Omental fat pad (tissue), 3 donors: ENCODE measurements at regions not wholly inside any gene's neighbourhood (a gene's known extent, or its start where the extent isn't known, plus 50 kb on each side); places are given as distances from the start of the nearest gene placed in this dataset.

ENCODE experiments used
- ATAC-seq: fragments of 150-250 bp; one replicate; pipeline ENCODE4 v1.9.1; 2016; ENCODE audit warnings: mild to moderate bottlenecking, moderate library complexity; ENCODE audit not compliant: low FRiP score
- DNase-seq: peaks from one replicate; pipeline ENCODE4 v3.0.0-alpha.2; 2019; ENCODE audit warnings: low spot score
- CTCF ChIP-seq, 3 donors: fragments of 450-650 bp; IDR thresholded peaks; one replicate each; pipeline ENCODE4 v1.5.1; 2016 to 2017; ENCODE audit warnings: antibody characterized with exemption in 3 of 3, mild to moderate bottlenecking in 3 of 3, moderate library complexity in 2 of 3

DNA sequence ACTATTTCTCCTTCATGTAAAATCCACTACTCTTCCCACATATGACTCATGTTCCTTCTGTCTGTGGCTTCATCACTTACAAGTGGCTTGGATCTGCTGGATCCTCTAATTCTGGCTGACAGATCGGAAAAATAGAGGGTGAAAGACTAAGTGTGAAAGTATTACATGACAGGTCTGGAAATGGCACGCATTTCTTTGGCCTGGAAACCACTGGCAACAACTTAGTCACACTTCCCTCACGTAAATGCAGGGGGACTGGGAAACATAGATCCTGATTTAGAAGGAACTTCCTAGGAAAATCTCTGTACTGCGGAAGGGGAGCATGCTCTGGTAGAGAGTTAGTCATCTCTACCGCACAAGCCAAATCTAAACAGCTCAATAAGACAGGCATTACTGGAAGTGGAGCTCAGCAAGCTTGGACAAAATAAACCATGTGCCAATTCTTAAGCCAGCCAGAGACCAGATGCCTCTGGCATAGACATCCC lies 305.4 kb upstream of the PTBP2 start:
- ATAC-seq (peak; percentile 81), DNase-seq (no peak)
- no peak for TF ChIP-seq CTCF (IDR thresholded peaks at IDR 0.05)

DNA sequence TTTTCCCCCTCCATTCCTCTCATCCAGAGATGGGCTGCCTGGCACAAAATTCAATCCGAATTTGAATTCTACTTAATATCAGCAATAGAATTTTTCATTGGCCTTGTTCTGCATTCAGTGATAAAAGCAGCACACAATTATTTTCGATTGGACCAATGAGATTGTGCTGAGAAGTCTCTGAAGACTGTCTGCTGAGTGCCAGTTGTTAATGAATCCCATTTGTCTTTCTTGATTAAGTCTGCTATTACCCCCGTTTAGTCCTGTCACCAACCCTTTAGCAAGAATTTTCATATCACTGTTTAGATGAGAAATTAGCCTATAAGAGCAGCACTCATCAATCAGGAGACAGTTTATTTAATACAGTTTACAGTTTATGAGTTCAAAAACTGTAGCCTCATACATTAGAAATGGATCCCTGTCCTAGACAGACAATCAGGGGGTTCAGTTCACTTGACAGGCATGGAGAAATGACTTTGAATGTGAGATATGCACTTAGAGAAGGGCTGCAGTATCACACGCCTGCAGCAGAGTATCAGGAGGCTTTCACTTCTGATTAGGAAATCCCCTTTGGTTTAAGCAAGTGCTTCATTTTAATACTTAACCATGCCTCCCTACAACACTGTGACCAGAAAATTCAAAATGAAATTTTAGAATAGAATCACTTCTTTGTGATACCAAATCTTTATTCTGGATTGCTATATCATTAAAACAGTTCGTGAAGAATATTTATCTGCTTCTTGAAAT lies 304.7 kb upstream of the PTBP2 start:
- no peak for ATAC-seq
- TF ChIP-seq CTCF (IDR thresholded peaks at IDR 0.05): no peak
- no peak for DNase-seq

- ATAC-seq: no peak
- no peak for DNase-seq
- no peak for TF ChIP-seq CTCF (IDR thresholded peaks at IDR 0.05)
Measured at GRCh38 chr1:96418969-96419368, 302.6 kb upstream of the PTBP2 start.

DNA sequence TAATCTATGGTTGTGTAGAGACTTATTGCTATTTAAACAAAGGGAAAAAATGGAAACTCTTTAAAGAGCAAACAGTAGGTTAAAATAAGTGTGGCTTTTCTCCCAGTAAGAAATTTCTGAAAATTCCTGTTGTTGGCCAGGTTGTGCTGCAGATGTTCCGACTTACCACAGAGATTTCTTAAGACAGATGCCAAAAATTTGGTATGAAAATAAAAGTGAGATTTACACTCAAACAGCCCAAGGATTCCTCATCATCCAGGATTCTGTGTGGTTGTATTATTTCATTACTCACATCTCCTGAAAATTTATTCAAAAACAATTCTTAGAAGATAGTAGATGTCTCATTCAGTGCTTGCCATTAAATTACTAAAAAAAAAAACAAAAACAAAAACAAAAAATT lies 296.7 kb upstream of the PTBP2 start:
- no peak for ATAC-seq

DNA sequence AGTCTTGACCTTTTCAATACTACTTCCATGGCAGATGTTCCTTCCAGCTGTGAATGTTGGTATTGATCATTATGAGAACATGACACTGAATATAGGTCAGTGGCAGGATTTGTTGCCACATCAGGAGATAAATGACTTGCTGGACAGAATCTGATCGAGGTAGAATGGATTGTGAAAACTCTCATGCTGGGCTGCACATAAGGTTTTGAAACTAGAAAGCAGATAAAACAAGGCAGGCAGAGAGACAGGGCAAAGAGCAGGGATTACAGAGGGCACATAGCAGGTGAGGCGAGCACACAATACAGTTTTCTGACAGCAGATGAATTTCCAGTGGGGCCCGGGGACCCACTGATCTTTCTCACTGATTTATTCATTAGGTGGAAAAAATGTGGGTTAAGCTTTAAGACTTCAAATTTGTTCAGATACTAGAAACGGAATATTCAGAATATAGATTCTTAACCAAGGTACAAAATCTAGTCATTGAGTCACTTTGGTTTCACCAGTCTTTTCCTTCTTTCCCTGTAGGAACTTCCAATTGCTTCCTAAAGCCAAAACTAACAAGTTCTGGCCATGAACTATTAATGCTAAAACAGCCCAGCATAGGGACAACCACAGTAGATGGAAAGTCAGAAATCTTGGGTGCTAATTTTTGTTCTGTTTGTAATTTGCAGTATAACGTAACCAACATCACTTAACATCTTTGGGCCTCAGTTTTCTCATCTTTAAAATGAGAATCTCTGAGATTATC lies 296.0 kb upstream of the PTBP2 start:
- DNase-seq (no peak), ATAC-seq (no peak)
- TF ChIP-seq CTCF (IDR thresholded peaks at IDR 0.05): no peak

More for the DNA sequence above, 296.7 kb upstream of the PTBP2 start:
- DNase-seq: no peak
- TF ChIP-seq CTCF (IDR thresholded peaks at IDR 0.05): no peak

- no peak for TF ChIP-seq CTCF (IDR thresholded peaks at IDR 0.05)
- ATAC-seq: no peak
- no peak for DNase-seq
Measured at GRCh38 chr1:96427616-96428015, 294.0 kb upstream of the PTBP2 start.
